ENCODE measurements at regions not wholly inside any gene's neighbourhood (a gene's known extent, or its start where the extent isn't known, plus 50 kb on each side); places are given as distances from the start of the nearest gene placed in this dataset.

GRCh38 chr2:188078534-188078933 is 213.1 kb upstream of the GULP1 start:
- DNase-seq: no peak

GRCh38 chr2:188079196-188079595 is 212.5 kb upstream of the GULP1 start:
- DNase-seq: no peak

GRCh38 chr2:188085421-188085820 is 206.3 kb upstream of the GULP1 start:
- no peak for DNase-seq

GRCh38 chr2:188089901-188090300 is 201.8 kb upstream of the GULP1 start:
- DNase-seq: no peak

GRCh38 chr2:188091220-188091619 is 200.5 kb upstream of the GULP1 start:
- DNase-seq: no peak

GRCh38 chr2:188092734-188093133 is 198.9 kb upstream of the GULP1 start:
- DNase-seq: no peak

GRCh38 chr2:188096910-188097309 is 194.8 kb upstream of the GULP1 start:
- DNase-seq: no peak

- DNase-seq: no peak
These were observed 188.8 kb upstream of the GULP1 start for GRCh38 chr2:188102881-188103280.

- DNase-seq: no peak
These were observed 177.7 kb upstream of the GULP1 start for GRCh38 chr2:188114014-188114413.

- DNase-seq: no peak
These were observed 174.0 kb upstream of the GULP1 start for GRCh38 chr2:188117706-188118105.

- DNase-seq: no peak
These were observed 173.2 kb upstream of the GULP1 start for GRCh38 chr2:188118431-188118830.

GRCh38 chr2:188119112-188119838 is 172.4 kb upstream of the GULP1 start:
- no peak for DNase-seq

GRCh38 chr2:188122985-188123384 is 168.7 kb upstream of the GULP1 start:
- DNase-seq: no peak

- DNase-seq: no peak
These were observed 162.0 kb upstream of the GULP1 start for GRCh38 chr2:188129677-188130076.

- DNase-seq: no peak
These were observed 161.4 kb upstream of the GULP1 start for GRCh38 chr2:188130317-188130716.

GRCh38 chr2:188131281-188131680 is 160.4 kb upstream of the GULP1 start:
- DNase-seq: no peak

GRCh38 chr2:188132385-188132784 is 159.3 kb upstream of the GULP1 start:
- DNase-seq: no peak

GRCh38 chr2:188134241-188134640 is 157.4 kb upstream of the GULP1 start:
- DNase-seq: no peak

- DNase-seq: no peak
These were observed 153.4 kb upstream of the GULP1 start for GRCh38 chr2:188138313-188138712.

- DNase-seq: no peak
These were observed 149.6 kb upstream of the GULP1 start for GRCh38 chr2:188142088-188142487.

- DNase-seq: peak; percentile 22
These were observed 148.9 kb upstream of the GULP1 start for GRCh38 chr2:188142636-188143295.

GRCh38 chr2:188145885-188146284 is 145.8 kb upstream of the GULP1 start:
- no peak for DNase-seq

- no peak for DNase-seq
These were observed 144.8 kb upstream of the GULP1 start for GRCh38 chr2:188146888-188147287.

- DNase-seq: no peak
These were observed 140.0 kb upstream of the GULP1 start for GRCh38 chr2:188151670-188152069.
